K562 (cell line): ENCODE measurements at regions not wholly inside any gene's neighbourhood (a gene's known extent, or its start where the extent isn't known, plus 50 kb on each side); places are given as distances from the start of the nearest gene placed in this dataset.

Experiments
- ATAC-seq: fragments of 200-7000 bp; cut with Tn5 transposase; 3 replicates; pipeline ENCODE4 v1.9.1; 2020; ENCODE audit warnings: moderate library complexity
- BruUV-seq: library from RNA; stranded (reverse); fragments of 400-500 nt; replicated peaks from 2 replicates; lab custom pipeline; 2021; lab: Mats Ljungman, UMichigan
- CTCF ChIA-PET: fragments of 300-600 bp; formaldehyde crosslinking; extraction: SDS; loops from one replicate; lab custom pipeline; 2021; ENCODE audit warnings: low intra/inter-chr PET ratio; lab: Yijun Ruan, JAX
- POLR2A ChIA-PET: fragments of 300-600, 350-650 bp; sonication (Branson Sonifier 250); formaldehyde crosslinking; extraction: SDS; loops from one replicate; lab custom pipeline; 2021; ENCODE audit warnings: antibody characterized with exemption, inconsistent platforms; lab: Yijun Ruan, JAX
- DNase-seq, 4 experiments: peaks; one replicate each; pipeline versions ENCODE4 v3.0.0 to v3.0.0-alpha.2; 2011 to 2018; ENCODE audit warnings: low spot score in 3 of 4, mixed read lengths in 3 of 4; ENCODE audit errors: extremely low read depth in 1 of 4
- FAIRE-seq: peaks from 2 replicates; lab custom pipeline; 2011; peaks lifted over from hg19 to GRCh38; lab: Jason Lieb, UNC
- H2AFZ ChIP-seq: 2 replicates; pipeline ENCODE4 v1.6.0; 2011; ENCODE audit warnings: low read depth, low read length, control low read depth, inconsistent platforms
- H3K27ac ChIP-seq: fragments of 200-600 bp; 3 replicates; pipeline ENCODE4 v1.8.0; 2011; ENCODE audit warnings: low read depth, mild to moderate bottlenecking, control low read depth, inconsistent platforms, low read length, moderate library complexity, mixed read lengths; ENCODE audit errors: extremely low read depth
- H3K27me3 ChIP-seq, 2 experiments: fragments of 300-600 bp in 1 of 2; 2 replicates in 1 of 2; 3 replicates in 1 of 2; pipeline versions ENCODE4 v1.6.0 to v1.8.0; 2011; ENCODE audit warnings: inconsistent platforms in 2 of 2, low read length in 2 of 2, mild to moderate bottlenecking in 1 of 2, mixed read lengths in 1 of 2, moderate library complexity in 1 of 2; ENCODE audit not compliant: control insufficient read depth in 2 of 2, insufficient read depth in 2 of 2
- H3K36me3 ChIP-seq: fragments of 300-600 bp; 3 replicates; pipeline ENCODE4 v1.8.0; 2011; ENCODE audit warnings: mild to moderate bottlenecking, low read length, inconsistent platforms; ENCODE audit not compliant: control insufficient read depth, insufficient read depth
- H3K4me1 ChIP-seq, 2 experiments: fragments of 200-600 bp in 1 of 2; replicated peaks in 1 of 2; 2 replicates in 1 of 2; 3 replicates in 1 of 2; pipeline versions ENCODE4 v1.5.1 to v1.8.0; 2011; ENCODE audit warnings: inconsistent platforms in 2 of 2, low read length in 2 of 2, mild to moderate bottlenecking in 1 of 2, mixed read lengths in 1 of 2, moderate library complexity in 1 of 2; ENCODE audit not compliant: control insufficient read depth in 2 of 2, insufficient read depth in 2 of 2
- H3K4me2 ChIP-seq: 2 replicates; pipeline ENCODE4 v1.6.1; 2011; ENCODE audit warnings: low read length, control low read depth, inconsistent platforms, mixed read lengths; ENCODE audit not compliant: insufficient read depth
- H3K4me3 ChIP-seq: fragments of 200-600 bp; sonication (generic), shearing (Covaris generic); 2 replicates; pipeline ENCODE4 v1.5.1; 2016; ENCODE audit warnings: control low read depth, inconsistent platforms
- H3K79me2 ChIP-seq: fragments of 200-600 bp; 3 replicates; pipeline ENCODE4 v1.8.0; 2011; ENCODE audit warnings: low read length, inconsistent platforms; ENCODE audit not compliant: control insufficient read depth, insufficient read depth
- H3K9ac ChIP-seq, 2 experiments: 2 replicates each; pipeline versions ENCODE4 v1.6.0 to v1.6.1; 2011; ENCODE audit warnings: low read depth in 2 of 2, low read length in 2 of 2, control low read depth in 1 of 2, inconsistent platforms in 1 of 2, mild to moderate bottlenecking in 1 of 2, mixed read lengths in 1 of 2; ENCODE audit not compliant: insufficient read depth in 1 of 2
- H3K9me1 ChIP-seq: one replicate; pipeline ENCODE4 v1.6.0; 2011; ENCODE audit warnings: inconsistent platforms, mild to moderate bottlenecking, low read length, moderate library complexity; ENCODE audit not compliant: control insufficient read depth, insufficient read depth
- H3K9me3 ChIP-seq: replicated peaks from 2 replicates; pipeline ENCODE4 v1.5.1; 2011; ENCODE audit warnings: low read depth, low read length, inconsistent platforms; ENCODE audit not compliant: control insufficient read depth, insufficient read depth
- H4K20me1 ChIP-seq: replicated peaks from 2 replicates; pipeline ENCODE4 v1.6.1; 2011; ENCODE audit warnings: low read length, inconsistent platforms, mixed read lengths; ENCODE audit not compliant: control insufficient read depth, insufficient read depth
- BCOR ChIP-seq: fragments of 450-650 bp; IDR thresholded peaks from 2 replicates; pipeline ENCODE4 v1.6.1; 2016
- CC2D1A ChIP-seq: fragments of 450-650 bp; IDR thresholded peaks from 2 replicates; pipeline ENCODE4 v1.6.1; 2017; ENCODE audit warnings: mild to moderate bottlenecking
- DMBX1 ChIP-seq: fragments of 250-450 bp; sonication (Bioruptor Pico); IDR thresholded peaks from 2 replicates; pipeline ENCODE4 v1.8.0; 2022; ENCODE audit warnings: inconsistent platforms, mild to moderate bottlenecking, moderate library complexity, borderline replicate concordance
- HDAC2 ChIP-seq: fragments of 450-650 bp; IDR thresholded peaks from 2 replicates; pipeline ENCODE4 v1.6.1; 2016; ENCODE audit warnings: mild to moderate bottlenecking
- KDM1A ChIP-seq, 2 experiments: fragments of 450-650 bp; IDR thresholded peaks; 2 replicates each; pipeline ENCODE4 v1.6.1; 2016; ENCODE audit warnings: mild to moderate bottlenecking in 2 of 2
- RBM25 ChIP-seq: fragments of 200-400 bp; formaldehyde crosslinking; IDR thresholded peaks from 2 replicates; pipeline ENCODE4 v1.6.1; 2018; ENCODE audit warnings: low read length, low read depth, moderate library complexity; ENCODE audit not compliant: severe bottlenecking
- ZNF146 ChIP-seq: IDR thresholded peaks from one replicate; pipeline ENCODE4 v1.6.1; 2018; ENCODE audit warnings: missing compliant biosample characterization; ENCODE audit not compliant: unreplicated experiment
- ZNF175 ChIP-seq: fragments of 200-800 bp; sonication (Bioruptor generic); IDR thresholded peaks from 2 replicates; pipeline ENCODE4 v1.6.1; 2016; ENCODE audit warnings: low read depth, mild to moderate bottlenecking, missing genetic modification characterization, missing compliant biosample characterization
- WGBS: fragments of 100-300 bp; shearing (Covaris generic); methylation state at CpG from one replicate; pipeline ENCODE4 v1.1.6; 2016; ENCODE audit warnings: low coverage, mixed read lengths; ENCODE audit not compliant: insufficient coverage; ENCODE audit errors: missing lambda C conversion rate; 5-methylcytosine and 5-hydroxymethylcytosine counted together
- in situ Hi-C: fragments of 300-500 bp; cut with MboI; formaldehyde crosslinking; loops from 4 replicates; pipeline ENCODE4 v1.15.0; 2018; ENCODE audit warnings: inconsistent platforms, mixed read lengths
- intact Hi-C: fragments of 100-400 bp; cut with micrococcal nuclease; formaldehyde crosslinking; loops from 2 replicates; pipeline ENCODE4 v1.14.2; 2022
- TF ChIP-seq, protein P1 (sequence below): fragments of 450-650 bp; IDR thresholded peaks from 2 replicates; pipeline ENCODE4 v1.6.1; 2016; ENCODE audit warnings: mild to moderate bottlenecking

DNA sequence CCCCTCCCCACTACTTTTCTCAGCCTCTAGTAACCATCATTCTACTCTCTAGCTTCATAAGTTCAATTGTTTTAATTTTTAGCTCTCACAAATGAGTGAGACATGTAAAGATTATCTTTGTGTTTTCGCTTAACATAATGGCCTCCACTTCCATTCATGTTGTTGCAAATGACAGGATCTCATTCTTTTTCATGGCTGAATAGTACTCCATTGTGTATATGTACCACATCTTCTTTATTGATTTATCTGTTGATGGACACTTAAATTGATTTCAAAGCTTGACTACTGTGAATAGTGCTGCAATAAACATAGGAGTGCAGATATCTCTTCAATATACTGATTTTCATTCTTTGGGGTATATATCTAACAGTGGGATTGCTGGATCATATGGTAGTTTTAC, 699.8 kb upstream of the NR2F2 start:
- peak; percentile 82 for TF ChIP-seq RBM25
- 0 out of 2 replicates have a peak, but pooled peaks have one; percentile 31 for TF ChIP-seq HDAC2
- 0 out of 2 replicates have a peak, but pooled peaks have one; percentile 15 for TF ChIP-seq CC2D1A
- TF ChIP-seq ZNF146 (CRISPR knock-in tag): peak; percentile 96
- peak; percentile 75 for TF ChIP-seq BCOR
- TF ChIP-seq, protein P1, sequence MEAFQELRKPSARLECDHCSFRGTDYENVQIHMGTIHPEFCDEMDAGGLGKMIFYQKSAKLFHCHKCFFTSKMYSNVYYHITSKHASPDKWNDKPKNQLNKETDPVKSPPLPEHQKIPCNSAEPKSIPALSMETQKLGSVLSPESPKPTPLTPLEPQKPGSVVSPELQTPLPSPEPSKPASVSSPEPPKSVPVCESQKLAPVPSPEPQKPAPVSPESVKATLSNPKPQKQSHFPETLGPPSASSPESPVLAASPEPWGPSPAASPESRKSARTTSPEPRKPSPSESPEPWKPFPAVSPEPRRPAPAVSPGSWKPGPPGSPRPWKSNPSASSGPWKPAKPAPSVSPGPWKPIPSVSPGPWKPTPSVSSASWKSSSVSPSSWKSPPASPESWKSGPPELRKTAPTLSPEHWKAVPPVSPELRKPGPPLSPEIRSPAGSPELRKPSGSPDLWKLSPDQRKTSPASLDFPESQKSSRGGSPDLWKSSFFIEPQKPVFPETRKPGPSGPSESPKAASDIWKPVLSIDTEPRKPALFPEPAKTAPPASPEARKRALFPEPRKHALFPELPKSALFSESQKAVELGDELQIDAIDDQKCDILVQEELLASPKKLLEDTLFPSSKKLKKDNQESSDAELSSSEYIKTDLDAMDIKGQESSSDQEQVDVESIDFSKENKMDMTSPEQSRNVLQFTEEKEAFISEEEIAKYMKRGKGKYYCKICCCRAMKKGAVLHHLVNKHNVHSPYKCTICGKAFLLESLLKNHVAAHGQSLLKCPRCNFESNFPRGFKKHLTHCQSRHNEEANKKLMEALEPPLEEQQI: 0 out of 2 replicates have a peak, but pooled peaks have one; percentile 44
- TF ChIP-seq ZNF175: no peak
- no peak for TF ChIP-seq DMBX1 (CRISPR knock-in tag)
- TF ChIP-seq KDM1A (IDR thresholded peaks at IDR 0.05): peak; percentile 38 to 65; a peak in 1 of 4 replicates
- TF ChIP-seq, all 486 proteins: peak for 7
- Histone ChIP-seq H3K36me3 (no peaks in the 10 kb centered on the region), H2AFZ (no peak overlapping the region), H3K79me2 (0 out of 3 replicates have a peak, but pooled peaks cover 2% of the 10 kb centered on the region), H3K4me3 (no peak overlapping the region), H3K27me3 (no peaks in the 10 kb centered on the region), H3K4me1 (peaks cover 5 to 14% of the 10 kb centered on the region in 2 experiments; a peak in 3 of 5 replicates), H3K9ac (no peak overlapping the region), H4K20me1 (no peaks in the 10 kb centered on the region), H3K4me2 (no peak overlapping the region), H3K9me3 (no peaks in the 10 kb centered on the region), H3K9me1 (no peaks in the 10 kb centered on the region), H3K27ac (no peak overlapping the region)
- FAIRE-seq (no peak), DNase-seq (no peak), ATAC-seq (no peak)
- ChIA-PET CTCF (no interaction called here), POLR2A (no interaction called here)
- 71% methylated on average over 1 of the region's 1 CpG for WGBS
- intact Hi-C loops: no loop called here
- in situ Hi-C loops: no loop called here
- no TSS peak for BruUV-seq
